ENCODE measurements at regions not wholly inside any gene's neighbourhood (a gene's known extent, or its start where the extent isn't known, plus 50 kb on each side); places are given as distances from the start of the nearest gene placed in this dataset.

DNA sequence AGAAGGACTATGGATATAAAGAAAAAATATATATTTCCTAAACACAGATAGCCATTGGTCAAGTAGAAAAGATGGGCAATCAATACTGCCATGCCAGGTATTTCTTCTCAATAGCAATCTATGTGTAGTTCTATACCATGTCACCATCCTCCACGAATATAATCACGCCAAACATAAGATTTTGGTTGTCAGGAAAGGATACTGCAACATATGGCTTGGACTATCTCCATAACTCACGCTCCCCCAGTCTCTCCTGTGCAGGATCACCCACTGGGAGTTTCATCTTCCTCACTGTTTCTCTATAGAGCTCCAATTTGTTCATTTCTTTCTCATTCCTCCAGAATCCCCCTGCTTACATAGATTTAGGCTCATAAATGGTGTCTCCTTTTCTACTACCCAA lies 462.9 kb upstream of the KCNMB2 start:
- Mint-ChIP-seq H3K36me3 (ENCODE audit: insufficient read depth, unreplicated experiment) (no peaks in the 10 kb centered on the region), H3K4me3 (ENCODE audit: low read depth, unreplicated experiment) (no peak overlapping the region), H3K27me3 (ENCODE audit: unreplicated experiment) (no peaks in the 10 kb centered on the region), H3K4me1 (ENCODE audit: low read depth, unreplicated experiment) (no peaks in the 10 kb centered on the region), H3K9me3 (ENCODE audit: low read depth, unreplicated experiment) (no peaks in the 10 kb centered on the region), H3K27ac (ENCODE audit: unreplicated experiment) (no peak overlapping the region)
- intact Hi-C loops (cut with micrococcal nuclease; ENCODE audit: unreplicated experiment) = no loop called here
- no TSS peak for BruUV-seq (replicated peaks)
- DNase-seq = no peak
- CTCF ChIA-PET = no interaction called here
- TF ChIP-seq, protein P1, sequence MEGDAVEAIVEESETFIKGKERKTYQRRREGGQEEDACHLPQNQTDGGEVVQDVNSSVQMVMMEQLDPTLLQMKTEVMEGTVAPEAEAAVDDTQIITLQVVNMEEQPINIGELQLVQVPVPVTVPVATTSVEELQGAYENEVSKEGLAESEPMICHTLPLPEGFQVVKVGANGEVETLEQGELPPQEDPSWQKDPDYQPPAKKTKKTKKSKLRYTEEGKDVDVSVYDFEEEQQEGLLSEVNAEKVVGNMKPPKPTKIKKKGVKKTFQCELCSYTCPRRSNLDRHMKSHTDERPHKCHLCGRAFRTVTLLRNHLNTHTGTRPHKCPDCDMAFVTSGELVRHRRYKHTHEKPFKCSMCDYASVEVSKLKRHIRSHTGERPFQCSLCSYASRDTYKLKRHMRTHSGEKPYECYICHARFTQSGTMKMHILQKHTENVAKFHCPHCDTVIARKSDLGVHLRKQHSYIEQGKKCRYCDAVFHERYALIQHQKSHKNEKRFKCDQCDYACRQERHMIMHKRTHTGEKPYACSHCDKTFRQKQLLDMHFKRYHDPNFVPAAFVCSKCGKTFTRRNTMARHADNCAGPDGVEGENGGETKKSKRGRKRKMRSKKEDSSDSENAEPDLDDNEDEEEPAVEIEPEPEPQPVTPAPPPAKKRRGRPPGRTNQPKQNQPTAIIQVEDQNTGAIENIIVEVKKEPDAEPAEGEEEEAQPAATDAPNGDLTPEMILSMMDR (IDR thresholded peaks at IDR 0.05; ENCODE audit: unreplicated experiment) = no peak

DNA sequence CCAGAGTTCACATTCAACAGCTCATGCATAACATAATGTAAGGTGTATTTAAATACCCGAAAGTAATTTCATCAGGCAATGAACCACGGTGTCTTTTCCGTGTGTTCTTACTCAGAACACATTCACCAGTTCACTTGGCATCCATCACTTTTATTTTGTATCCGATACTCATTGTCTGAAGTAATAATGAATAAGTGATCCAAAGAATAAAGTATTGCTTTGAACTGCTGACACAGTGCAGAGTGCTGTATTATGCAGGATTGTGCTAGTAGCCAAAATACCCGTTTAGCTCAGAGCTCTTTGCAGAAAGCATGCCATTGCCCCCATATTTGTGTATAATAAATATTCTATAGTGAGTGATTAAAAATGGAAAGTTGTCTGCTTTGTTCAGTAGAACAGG lies 460.9 kb upstream of the KCNMB2 start:
- CTCF ChIA-PET = no interaction called here
- Mint-ChIP-seq H3K36me3 (ENCODE audit: insufficient read depth, unreplicated experiment) (no peaks in the 10 kb centered on the region), H3K4me3 (ENCODE audit: low read depth, unreplicated experiment) (no peak overlapping the region), H3K9me3 (ENCODE audit: low read depth, unreplicated experiment) (no peaks in the 10 kb centered on the region), H3K4me1 (ENCODE audit: low read depth, unreplicated experiment) (no peaks in the 10 kb centered on the region), H3K27me3 (ENCODE audit: unreplicated experiment) (no peaks in the 10 kb centered on the region), H3K27ac (ENCODE audit: unreplicated experiment) (no peak overlapping the region)
- no TSS peak for BruUV-seq (replicated peaks)
- intact Hi-C loops (cut with micrococcal nuclease; ENCODE audit: unreplicated experiment) = no loop called here
- TF ChIP-seq, protein P1 (IDR thresholded peaks at IDR 0.05; ENCODE audit: unreplicated experiment) = no peak
- no peak for DNase-seq

DNA sequence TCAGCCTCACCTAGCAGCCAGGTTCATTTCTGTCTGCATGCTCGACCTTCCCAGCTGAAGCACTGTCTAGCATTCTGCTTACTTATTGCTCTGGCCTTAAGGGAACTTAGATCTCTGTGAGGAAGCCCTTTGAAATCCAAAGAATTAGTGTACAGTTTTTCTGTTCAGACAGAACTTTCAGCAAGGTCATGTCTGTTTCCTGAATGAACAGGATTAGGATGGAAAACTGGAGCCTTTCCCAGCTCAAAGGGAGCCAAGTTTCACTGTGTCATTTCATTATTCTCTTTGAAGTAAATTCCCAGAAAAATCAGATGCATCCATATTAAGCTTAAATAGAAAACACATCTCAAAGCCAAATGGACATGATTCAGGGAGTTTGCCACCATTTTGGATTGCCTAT lies 457.3 kb upstream of the KCNMB2 start:
- no TSS peak for BruUV-seq (replicated peaks)
- CTCF ChIA-PET = no interaction called here
- Mint-ChIP-seq H3K27ac (ENCODE audit: unreplicated experiment) (no peak overlapping the region), H3K9me3 (ENCODE audit: low read depth, unreplicated experiment) (peaks cover 2% of the 10 kb centered on the region), H3K27me3 (ENCODE audit: unreplicated experiment) (no peaks in the 10 kb centered on the region), H3K4me1 (ENCODE audit: low read depth, unreplicated experiment) (no peaks in the 10 kb centered on the region), H3K36me3 (ENCODE audit: insufficient read depth, unreplicated experiment) (no peaks in the 10 kb centered on the region), H3K4me3 (ENCODE audit: low read depth, unreplicated experiment) (no peak overlapping the region)
- no peak for DNase-seq
- TF ChIP-seq, protein P1 (IDR thresholded peaks at IDR 0.05; ENCODE audit: unreplicated experiment) = no peak
- intact Hi-C loops (cut with micrococcal nuclease; ENCODE audit: unreplicated experiment) = no loop called here

DNA sequence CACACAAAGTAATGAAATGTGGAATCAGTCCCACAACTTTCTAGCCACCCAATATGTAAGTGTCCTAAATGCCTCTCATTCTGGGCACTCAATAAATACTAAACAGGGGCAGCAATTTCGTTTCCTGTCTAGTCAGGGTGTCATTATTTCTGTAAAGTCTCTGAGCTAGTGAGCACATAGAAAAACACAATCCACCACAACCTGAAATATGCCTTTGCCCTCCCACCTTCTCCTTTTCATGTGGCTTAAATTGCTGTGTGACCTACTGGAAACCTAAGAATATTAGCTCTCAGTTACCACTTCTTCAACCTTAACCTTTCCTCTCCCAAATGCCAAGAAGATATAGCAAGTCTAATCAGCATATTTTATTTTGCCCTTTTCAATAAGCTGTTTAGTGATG lies 456.3 kb upstream of the KCNMB2 start:
- no TSS peak for BruUV-seq (replicated peaks)
- no peak overlapping the region for H3K4me3 Mint-ChIP-seq (ENCODE audit: low read depth, unreplicated experiment)
- peaks cover 2% of the 10 kb centered on the region for H3K9me3 Mint-ChIP-seq (ENCODE audit: low read depth, unreplicated experiment)
- DNase-seq = no peak
- CTCF ChIA-PET = no interaction called here
- no peaks in the 10 kb centered on the region for H3K36me3 Mint-ChIP-seq (ENCODE audit: insufficient read depth, unreplicated experiment)
- H3K4me1 Mint-ChIP-seq (ENCODE audit: low read depth, unreplicated experiment) = peaks cover 6% of the 10 kb centered on the region
- TF ChIP-seq, protein P1 (IDR thresholded peaks at IDR 0.05; ENCODE audit: unreplicated experiment) = no peak
- no peaks in the 10 kb centered on the region for H3K27me3 Mint-ChIP-seq (ENCODE audit: unreplicated experiment)
- intact Hi-C loops (cut with micrococcal nuclease; ENCODE audit: unreplicated experiment) = loop anchor here (5.0 kb wide), 1 partner anchor 242 kb away; no protein-coding TSS in a partner anchor
- H3K27ac Mint-ChIP-seq (ENCODE audit: unreplicated experiment) = no peak overlapping the region

All from Calu3 (cell line).